Lower leg skin (tissue), 4 donors: ENCODE measurements at regions not wholly inside any gene's neighbourhood (a gene's known extent, or its start where the extent isn't known, plus 50 kb on each side); places are given as distances from the start of the nearest gene placed in this dataset.
A peak's percentile ranks its signal among the peaks of the same experiment; 100 is the strongest.

Experiments
- DNase-seq, 2 donors: peaks; one replicate each; pipeline ENCODE4 v3.0.0-alpha.2; 2019; ENCODE audit warnings: low spot score in 2 of 2
- H3K4me3 ChIP-seq: fragments of 200-600 bp; sonication (generic); 2 replicates; pipeline ENCODE4 v1.5.1; 2017; ENCODE audit warnings: mild to moderate bottlenecking, low read depth; ENCODE audit not compliant: poor library complexity, severe bottlenecking
- CTCF ChIP-seq, 3 donors: fragments of 450-650 bp; IDR thresholded peaks; one replicate each; pipeline ENCODE4 v1.5.1; 2016; ENCODE audit warnings: antibody characterized with exemption in 3 of 3, mild to moderate bottlenecking in 3 of 3, moderate library complexity in 2 of 3
- POLR2A ChIP-seq, 2 donors: fragments of 450-650 bp; IDR thresholded peaks; one replicate each; pipeline ENCODE4 v1.6.1; 2016 to 2017; ENCODE audit warnings: antibody characterized with exemption in 2 of 2, mild to moderate bottlenecking in 1 of 2, moderate library complexity in 1 of 2
- WGBS, 2 donors: methylation state at CpG; one replicate each; pipeline ENCODE4 v1.1.5; 2018; 5-methylcytosine and 5-hydroxymethylcytosine counted together
- intact Hi-C: fragments of 100-400 bp; cut with DNase I; formaldehyde crosslinking; loops from one replicate; pipeline ENCODE4 v1.15.0; 2023; ENCODE audit warnings: low total_unique reads

DNA sequence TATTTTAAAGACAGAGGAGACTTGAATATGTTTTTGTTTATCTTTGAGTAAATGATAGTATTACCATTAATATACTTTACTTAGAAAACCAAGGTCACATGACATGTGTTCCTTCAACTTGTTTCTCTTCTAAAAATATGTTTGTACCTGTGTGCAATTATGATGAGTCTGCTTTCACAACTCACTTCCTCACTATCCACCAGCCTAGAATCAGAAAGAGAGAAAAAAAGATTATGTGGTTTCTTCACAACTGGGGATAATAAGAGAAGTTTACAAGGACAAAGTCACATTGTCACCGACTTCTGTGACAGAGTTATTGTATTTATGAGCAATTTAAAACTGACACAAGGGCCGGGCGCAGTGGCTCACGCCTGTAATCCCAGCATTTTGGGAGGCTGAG is 1112.1 kb downstream of the RPA4 start:
- intact Hi-C loops, result no loop called here
- TF ChIP-seq POLR2A (IDR thresholded peaks at IDR 0.05) (no peak), CTCF (IDR thresholded peaks at IDR 0.05) (no peak)
- DNase-seq, result no peak
- WGBS, 2 donors, result 91 to 92% methylated on average over 4 of the region's 4 CpGs
- no peak overlapping the region for H3K4me3 ChIP-seq

- H3K4me3 ChIP-seq, result no peak overlapping the region
- 75 to 89% methylated on average over 4 of the region's 4 CpGs for WGBS, 2 donors
- TF ChIP-seq CTCF (IDR thresholded peaks at IDR 0.05) (no peak), POLR2A (IDR thresholded peaks at IDR 0.05) (no peak)
- no peak for DNase-seq
- intact Hi-C loops, result loop anchor here (10.0 kb wide), 1 partner anchor 614 kb away; no protein-coding TSS in a partner anchor
Observed at GRCh38 chrX:98028691-98029090, 1145.0 kb downstream of the RPA4 start.

GRCh38 chrX:98029861-98030260 is 1146.2 kb downstream of the RPA4 start:
- WGBS, 2 donors, result 88 to 89% methylated on average over 8 to 12 of the region's 12 CpGs
- DNase-seq, result peak in 1 of 2 donors; percentile 73
- no peak for TF ChIP-seq CTCF (IDR thresholded peaks at IDR 0.05)
- TF ChIP-seq POLR2A (IDR thresholded peaks at IDR 0.05), result no peak
- no peak overlapping the region for H3K4me3 ChIP-seq
- intact Hi-C loops, result loop anchor here (10.0 kb wide), 1 partner anchor 615 kb away; no protein-coding TSS in a partner anchor

DNA sequence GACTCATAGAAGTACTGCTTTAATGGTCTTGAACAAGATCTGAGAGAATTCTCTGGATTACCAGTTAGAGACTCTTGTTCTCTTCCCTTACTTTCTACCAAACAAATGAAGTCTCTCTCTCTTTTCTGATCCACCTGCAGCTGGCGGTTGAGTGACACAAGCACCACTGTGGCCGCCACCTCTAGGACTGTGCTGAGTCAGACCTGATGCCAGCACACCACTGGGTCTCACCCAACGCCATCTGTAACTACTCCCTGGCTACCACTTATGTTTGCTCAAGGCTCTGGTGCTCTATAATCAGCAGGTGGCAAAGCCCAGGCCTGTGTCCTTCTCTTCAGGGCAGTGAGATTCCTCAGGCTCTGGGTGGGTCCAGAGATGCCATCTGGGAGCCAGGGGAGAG is 1173.5 kb downstream of the RPA4 start:
- DNase-seq, result no peak
- H3K4me3 ChIP-seq, result no peak overlapping the region
- TF ChIP-seq CTCF (IDR thresholded peaks at IDR 0.05) (no peak), POLR2A (IDR thresholded peaks at IDR 0.05) (no peak)
- 90 to 93% methylated on average over 3 of the region's 3 CpGs for WGBS, 2 donors
- intact Hi-C loops, result no loop called here

DNA sequence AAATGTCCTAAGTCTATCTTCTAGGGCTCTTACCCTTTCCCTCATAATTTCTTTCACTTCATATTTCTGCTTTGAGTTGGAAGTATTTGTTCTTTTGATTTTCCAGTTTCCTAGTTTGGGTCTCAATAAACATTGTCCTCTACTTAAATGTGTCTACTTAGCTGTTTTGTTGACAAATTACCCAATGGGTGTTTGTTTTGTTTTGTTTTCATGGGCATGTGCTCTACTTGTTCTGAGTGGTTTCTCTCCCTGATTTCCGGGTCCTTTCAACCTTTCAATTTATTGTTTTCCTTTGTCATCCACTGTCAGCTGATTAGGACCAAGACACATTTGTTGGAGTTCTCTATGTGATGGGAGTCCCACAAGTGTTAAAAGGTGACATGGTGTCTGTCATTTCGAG is 1181.4 kb downstream of the RPA4 start:
- 81 to 83% methylated on average over 2 of the region's 2 CpGs for WGBS, 2 donors
- H3K4me3 ChIP-seq, result no peak overlapping the region
- TF ChIP-seq CTCF (IDR thresholded peaks at IDR 0.05) (no peak), POLR2A (IDR thresholded peaks at IDR 0.05) (no peak)
- DNase-seq, result no peak
- intact Hi-C loops, result no loop called here

- intact Hi-C loops, result no loop called here
- 60 to 63% methylated on average over 3 of the region's 3 CpGs for WGBS, 2 donors
- DNase-seq, result no peak
- H3K4me3 ChIP-seq, result no peak overlapping the region
- TF ChIP-seq CTCF (IDR thresholded peaks at IDR 0.05) (no peak), POLR2A (IDR thresholded peaks at IDR 0.05) (no peak)
Observed at GRCh38 chrX:98067611-98068010, 1183.9 kb downstream of the RPA4 start.
